ENCODE measurements at regions not wholly inside any gene's neighbourhood (a gene's known extent, or its start where the extent isn't known, plus 50 kb on each side); places are given as distances from the start of the nearest gene placed in this dataset.
A peak's percentile ranks its signal among the peaks of the same experiment; 100 is the strongest.
"Not testable (repeated sequence)": the region's sequence is repeated elsewhere in the genome, so short reads cannot be mapped to it uniquely, and the experiment has no call there.

DNA sequence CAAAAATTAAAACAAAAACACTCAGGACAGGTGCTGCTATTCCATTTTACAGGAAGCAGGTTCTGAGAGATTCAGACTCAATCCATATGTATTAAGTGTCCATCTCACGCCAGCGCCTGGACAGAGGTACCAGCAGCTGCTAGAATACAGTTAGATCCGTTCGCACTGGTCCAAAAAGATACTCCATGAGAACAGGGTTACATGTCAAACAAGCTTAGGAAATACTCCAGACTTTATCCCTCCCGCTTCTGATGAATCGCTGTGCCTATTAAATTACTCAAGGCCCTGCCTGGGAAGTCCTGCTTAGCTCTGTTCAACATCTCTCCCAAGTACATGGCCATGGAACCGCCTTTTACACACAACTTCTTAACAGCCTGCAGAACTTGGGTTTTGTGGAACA, 50.2 kb upstream of the SLC35C1 start:
- DNase-seq (ENCODE audit: low read depth in 2 of 2) = no peak

DNA sequence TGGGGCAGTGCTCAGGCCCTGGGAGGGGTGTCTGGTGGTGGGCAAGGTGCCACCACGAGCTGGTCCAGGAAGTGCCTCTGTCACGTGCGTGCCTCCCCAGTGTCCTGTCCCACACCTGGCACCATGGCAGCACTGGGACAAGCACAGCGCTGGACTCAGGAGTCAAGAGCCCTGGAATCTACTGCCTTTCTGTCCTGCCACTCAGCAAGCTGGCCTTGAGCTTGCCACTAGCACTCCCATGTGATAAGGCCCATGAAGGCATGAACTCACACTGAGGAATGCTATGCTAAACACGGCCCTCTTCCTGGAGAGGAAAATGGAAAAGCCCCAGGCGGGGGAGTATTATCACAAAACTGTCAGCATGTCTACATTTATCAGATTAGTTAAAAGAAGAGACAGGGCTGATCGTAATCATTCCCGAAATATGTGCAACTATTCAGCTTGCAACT, 50.7 kb upstream of the SLC35C1 start:
- peak in 1 of 2 donors; percentile 13 for DNase-seq (ENCODE audit: low read depth in 2 of 2)

DNA sequence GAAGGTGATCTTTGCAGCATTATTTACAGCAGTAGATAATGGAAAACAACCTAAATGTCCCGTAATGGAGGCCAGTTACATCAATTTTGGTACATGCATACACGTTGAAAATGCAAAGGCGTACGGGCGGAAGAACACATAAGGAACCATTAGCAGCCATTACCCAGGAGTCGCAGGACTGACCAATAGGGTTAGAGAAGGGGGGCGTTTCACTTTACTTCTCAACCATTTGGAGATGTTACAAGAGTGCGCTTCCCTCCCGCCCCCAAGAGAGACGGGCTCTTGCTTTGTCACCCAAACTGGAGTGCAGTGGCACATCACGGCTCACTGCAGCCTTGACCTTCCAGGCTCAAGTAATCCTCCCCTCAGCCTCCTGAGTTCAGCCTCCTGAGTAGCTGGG, 52.8 kb upstream of the SLC35C1 start:
- DNase-seq (ENCODE audit: low read depth in 2 of 2) = no peak

DNA sequence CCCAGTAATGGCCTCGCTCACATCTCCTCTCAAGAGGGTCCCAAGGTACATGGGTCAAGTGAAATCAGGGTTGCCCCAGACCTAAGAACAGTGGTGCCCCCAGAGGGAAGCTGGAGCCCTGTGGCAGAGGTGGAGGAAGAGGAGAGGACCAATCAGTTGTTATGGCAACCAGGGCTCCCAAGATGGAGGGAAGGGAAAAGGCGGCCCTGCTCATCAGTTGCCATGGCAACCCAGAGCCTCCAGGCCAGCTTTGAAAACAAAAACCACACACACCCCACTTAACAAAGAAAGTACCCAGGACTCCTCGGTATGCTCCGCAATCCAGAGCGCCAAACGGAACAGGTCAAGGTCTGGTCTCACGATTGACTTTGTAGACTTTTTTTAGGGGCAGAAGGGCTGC, 53.5 kb upstream of the SLC35C1 start:
- DNase-seq (ENCODE audit: low read depth in 2 of 2) = no peak

DNA sequence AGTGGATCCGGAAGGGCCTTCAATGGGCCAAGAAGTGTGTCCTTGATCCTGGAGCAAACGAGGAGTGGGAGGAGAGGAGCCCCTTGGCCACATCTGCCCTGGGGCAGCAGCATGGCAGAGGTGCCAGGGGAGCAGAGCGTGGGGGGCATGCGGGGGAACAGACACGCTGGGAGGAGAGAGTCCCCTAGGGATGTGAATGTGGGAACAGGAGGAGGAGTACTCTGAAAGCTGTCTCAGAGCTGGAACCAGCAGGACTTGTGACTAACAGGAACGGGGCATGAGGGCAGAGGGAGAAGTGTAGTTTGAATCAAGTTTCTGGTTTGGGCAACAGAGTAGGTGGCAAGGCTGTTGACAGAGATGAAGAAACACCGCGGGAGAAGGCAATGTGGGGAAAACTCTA, 54.5 kb upstream of the SLC35C1 start:
- no peak for DNase-seq (ENCODE audit: low read depth in 2 of 2)

DNA sequence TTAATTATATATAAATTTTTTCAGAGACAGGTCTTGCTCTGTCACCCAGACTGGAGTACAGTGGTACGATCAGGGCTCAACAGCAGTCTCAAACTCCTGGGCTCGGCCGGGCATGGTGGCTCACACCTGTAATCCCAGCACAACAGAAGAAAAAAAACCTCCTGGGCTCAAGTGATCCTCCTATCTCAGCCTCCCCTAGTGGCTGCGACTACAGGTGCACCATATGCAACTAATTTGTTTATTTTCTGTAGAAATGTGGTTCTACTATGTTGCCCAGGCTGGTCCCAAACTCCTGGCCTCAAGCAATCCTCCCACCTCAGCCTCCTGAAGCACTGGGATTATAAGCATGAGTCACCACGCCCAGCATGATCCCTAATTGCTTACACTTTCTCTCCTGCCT, 56.1 kb upstream of the SLC35C1 start:
- no peak for DNase-seq (ENCODE audit: low read depth in 2 of 2)

DNA sequence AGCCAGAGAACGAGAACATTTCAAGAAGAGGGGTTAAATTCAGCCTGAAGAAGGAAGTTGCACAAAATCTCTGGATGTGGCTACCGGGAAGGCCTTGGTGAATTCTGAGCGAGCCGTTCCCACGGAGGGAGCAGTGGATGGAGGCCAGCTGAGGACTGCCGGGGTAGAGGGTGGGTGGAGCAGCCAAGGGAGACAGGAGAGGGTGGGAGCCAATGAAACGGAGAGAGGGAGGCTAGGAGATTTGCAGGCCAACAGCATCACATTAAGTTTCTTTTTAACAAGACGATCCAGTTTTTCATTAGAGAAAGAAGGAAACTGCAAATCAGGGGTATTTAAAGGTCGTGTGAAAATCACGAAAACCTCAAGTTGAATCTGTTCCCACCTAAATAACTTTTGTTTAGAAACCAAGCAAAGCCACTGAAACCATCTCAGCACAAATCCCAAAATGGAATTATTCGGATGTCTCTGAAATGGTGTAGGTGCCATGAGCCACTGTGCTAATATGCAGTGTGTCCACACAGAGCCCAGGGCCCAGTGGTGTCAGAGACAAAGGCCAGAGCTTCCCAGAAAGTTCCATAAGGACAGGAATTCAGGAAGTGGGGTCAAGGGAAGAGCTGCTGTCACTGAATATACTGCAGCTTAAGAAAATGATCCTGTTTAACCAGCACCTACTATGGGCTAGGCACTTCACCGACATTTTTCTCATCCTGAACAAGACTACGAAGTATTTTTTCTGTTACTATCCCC, 59.7 kb upstream of the SLC35C1 start:
- no peak for DNase-seq (ENCODE audit: low read depth in 2 of 2)

DNA sequence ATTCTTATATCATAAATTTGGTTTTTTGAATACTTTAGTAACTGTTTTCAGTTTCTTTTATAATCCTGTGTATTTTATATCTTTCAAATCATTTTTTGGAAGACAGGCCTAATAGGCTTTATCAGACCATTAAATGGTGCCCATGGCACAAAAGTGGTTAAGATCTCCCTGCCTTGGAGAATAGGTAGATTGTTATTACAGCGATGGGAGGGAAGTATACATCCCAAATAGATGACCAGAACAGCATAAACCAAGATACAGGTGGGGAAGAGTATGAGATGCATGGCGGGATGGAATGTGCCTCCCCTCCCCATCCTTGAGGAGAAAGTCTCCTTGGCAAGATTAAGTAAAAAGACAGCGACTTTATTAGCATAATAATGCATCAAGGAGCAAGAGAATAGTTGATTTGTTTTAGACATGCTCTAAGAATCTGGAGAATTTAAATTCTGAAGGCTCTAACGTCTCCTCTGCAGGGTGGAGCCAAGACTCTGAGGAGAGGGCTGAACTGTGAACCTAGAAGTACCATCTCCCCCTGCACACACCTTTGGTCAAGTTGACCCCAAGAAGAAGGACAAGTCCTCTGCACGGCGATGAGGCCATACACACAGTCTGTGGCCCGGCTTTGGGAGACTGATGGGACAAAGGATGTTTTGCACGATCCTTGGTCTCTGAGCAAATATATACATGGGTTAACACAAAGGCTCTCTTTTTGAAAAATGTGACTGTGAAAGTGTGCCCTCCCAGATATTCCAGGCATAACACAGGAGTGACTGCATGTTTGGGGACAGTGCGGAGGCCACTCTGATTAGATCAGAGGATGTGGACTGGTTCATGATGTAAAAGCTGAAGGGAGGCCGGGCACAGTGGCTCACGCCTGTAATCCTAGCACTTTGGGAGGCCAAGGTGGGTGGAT, 61.1 kb upstream of the SLC35C1 start:
- DNase-seq (ENCODE audit: low read depth in 2 of 2) = no peak

DNA sequence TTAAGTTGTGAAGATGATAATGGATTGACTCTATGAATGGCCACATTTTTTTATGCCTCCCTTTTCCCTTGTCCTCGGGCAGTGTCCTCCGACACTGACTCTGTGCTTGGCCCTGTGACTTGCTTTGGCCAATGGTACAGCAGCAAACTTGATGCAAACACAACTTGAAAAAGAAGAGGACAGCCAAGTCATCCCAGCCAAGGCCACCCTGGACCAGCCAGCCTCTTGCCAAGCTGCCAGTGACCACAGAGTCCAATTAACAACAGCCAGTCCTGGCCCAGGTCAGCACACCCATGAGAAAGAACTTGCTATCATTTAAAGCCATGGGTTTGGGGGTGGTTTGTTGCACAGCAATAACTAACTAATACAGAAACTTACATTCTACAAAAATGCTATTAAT, 63.4 kb upstream of the SLC35C1 start:
- DNase-seq (ENCODE audit: low read depth in 2 of 2) = no peak

DNA sequence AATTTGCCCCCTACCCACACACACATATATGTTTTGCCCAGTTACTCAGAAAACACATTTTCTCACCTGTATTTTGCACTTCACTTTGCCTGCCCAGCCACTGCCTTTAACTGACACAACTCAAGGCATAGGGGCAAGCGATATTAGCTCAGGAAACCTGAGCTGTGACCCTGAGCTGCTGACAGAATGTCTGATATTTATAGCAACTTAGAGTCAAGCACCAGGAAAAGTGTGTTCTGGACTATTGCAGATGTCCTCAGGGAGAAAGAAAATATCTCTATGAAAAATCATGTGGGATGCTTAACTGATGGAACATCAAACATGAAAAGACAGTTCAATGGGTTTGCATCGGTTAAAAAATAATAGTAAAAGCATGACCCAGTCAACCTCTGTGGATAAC, 63.9 kb upstream of the SLC35C1 start:
- DNase-seq (ENCODE audit: low read depth in 2 of 2) = no peak

DNA sequence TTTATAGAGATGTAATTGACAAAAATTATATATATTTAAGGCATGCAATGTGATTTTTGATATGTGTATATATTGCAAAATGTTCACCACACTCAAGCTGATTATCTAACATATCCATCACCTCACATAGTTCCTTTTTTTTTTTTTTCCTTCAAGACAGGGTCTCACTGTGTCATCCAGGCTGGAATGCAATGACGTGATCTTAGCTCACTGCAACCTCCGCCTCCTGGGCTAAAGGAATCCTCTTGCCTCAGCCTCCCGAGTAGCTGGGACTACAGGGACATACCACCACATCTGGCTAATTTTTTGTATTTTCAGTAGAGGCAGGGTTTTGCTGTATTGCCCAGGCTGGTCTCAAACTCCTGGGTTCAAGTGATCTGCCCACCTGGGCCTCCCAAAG, 65.1 kb upstream of the SLC35C1 start:
- no peak for DNase-seq (ENCODE audit: low read depth in 2 of 2)

DNA sequence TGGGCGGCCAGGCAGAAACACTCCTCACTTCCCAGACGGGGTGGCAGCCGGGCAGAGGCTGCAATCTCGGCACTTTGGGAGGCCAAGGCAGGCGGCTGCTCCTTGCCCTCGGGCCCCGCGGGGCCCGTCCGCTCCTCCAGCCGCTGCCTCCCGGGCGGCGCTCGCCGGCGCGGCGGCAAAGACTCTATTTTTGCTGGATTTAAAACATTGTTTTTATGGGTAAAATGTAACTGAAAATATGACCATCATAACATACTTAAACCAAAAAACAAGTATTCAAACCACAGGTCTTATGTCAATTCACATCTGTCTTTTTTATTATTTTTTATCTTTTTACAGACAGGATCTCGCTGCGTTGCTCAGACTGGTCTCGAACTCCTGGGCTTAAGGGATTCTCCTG, 65.9 kb upstream of the SLC35C1 start:
- not testable (repeated sequence) for DNase-seq (ENCODE audit: low read depth in 2 of 2)

DNA sequence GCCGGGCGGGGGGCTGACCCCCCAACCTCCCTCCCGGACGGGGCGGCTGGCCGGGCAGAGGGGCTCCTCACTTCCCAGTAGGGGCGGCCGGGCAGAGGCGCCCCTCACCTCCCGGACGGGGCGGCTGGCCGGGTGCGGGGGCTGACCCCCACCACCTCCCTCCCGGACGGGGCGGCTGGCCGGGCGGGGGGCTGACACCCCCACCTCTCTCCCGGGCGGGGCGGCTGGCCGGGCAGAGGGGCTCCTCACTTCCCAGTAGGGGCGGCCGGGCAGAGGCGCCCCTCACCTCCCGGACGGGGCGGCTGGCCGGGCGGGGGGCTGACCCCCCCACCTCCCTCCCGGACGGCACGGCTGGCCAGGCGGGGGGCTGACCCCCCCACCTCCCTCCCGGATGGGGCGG, 66.8 kb upstream of the SLC35C1 start:
- not testable (repeated sequence) for DNase-seq (ENCODE audit: low read depth in 2 of 2)

DNA sequence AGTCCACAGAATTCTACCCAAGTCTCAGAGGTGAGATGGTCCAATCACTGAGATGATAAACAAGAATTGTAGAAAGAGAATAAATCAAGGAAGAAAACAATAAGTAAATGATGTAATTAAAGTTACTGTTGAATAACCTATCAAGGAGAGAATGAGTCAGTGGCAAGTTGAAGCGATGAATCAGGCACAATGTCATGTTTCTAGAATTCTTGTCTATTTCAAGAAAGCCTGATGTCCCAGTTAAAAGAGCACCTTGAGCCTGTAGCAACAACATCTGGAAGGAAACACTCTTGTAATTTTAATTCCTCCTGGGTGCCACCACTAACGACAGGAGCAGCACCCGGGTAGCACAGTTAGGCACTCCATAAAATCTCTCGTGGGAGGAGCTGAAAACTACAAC, 67.9 kb upstream of the SLC35C1 start:
- no peak for DNase-seq (ENCODE audit: low read depth in 2 of 2)

DNA sequence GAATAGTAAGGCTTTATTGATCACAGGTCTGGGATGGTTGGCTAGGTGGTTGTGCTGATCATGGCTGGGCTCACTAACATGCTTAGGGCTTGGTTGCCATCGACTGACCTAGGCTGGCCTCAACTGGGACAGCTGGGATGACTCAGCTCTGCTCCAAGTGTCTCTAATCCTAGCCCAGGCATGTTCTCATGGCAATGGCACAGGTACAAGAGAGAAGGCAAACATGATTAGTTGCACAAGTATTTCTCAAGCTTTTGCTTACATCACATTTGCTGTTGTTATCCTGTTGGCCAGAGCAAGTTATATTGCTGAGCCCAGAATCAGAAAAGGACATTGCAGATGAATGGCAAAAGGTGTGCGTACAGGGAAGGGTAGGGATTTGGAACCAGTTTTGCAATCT, 68.5 kb upstream of the SLC35C1 start:
- no peak for DNase-seq (ENCODE audit: low read depth in 2 of 2)

DNA sequence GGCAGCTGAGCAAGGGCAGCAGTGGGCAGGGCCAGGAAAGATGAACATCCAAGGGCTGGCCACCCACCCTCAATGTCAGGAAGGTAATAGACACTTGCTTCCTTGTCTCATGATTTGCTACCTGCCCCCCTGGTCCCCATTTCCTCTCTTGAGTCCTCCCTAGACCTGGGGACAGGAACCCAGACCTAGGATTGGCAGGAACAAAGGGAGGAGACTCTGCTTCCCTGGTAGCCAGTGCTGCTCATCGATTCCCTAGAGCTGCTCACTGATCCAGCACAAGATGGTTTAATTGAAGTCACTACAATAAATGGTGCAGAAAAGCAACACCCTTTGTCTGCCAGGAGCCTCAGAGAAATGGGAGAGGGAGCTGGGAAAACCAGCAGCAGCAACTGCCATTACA, 67.8 kb upstream of the CHST1 start:
- DNase-seq (ENCODE audit: low read depth in 2 of 2) = no peak

DNA sequence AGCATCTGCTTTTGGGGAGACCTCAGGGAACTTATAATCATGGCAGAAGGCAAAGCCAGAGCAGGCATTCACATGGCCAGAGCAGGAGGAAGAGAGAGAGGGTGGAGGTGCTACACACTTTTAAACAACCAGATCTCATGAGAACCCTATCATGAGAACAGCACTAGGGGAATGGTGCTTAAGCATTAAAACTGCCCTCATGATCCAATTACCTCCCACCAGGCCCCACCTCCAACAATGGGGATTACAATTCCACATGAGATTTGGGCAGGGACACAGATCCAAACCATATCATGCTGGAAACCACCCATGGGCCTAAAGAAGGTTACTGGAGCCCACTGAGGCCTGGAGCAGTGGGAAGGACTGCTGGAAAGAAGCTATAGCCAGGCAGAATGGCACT, 66.9 kb upstream of the CHST1 start:
- DNase-seq (ENCODE audit: low read depth in 2 of 2) = no peak

DNA sequence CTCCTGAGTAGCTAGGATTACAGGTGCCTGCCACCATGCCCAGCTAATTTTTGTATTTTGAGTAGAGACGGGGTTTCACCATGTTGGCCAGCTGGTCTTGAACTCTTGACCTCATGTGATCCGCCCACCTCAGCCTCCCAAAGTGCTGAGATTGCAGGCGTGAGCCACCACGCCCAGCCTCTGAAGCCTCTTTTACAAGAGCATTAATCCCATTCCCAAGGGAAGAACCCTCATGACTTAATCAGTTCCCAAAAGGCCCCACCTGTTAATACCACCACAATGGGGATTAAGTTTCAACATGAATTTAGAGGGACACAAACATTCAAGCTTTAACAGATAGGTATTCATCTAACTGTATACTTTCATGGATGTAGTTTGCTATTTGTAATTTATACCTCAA, 65.7 kb upstream of the CHST1 start:
- DNase-seq (ENCODE audit: low read depth in 2 of 2) = not testable (repeated sequence)

DNA sequence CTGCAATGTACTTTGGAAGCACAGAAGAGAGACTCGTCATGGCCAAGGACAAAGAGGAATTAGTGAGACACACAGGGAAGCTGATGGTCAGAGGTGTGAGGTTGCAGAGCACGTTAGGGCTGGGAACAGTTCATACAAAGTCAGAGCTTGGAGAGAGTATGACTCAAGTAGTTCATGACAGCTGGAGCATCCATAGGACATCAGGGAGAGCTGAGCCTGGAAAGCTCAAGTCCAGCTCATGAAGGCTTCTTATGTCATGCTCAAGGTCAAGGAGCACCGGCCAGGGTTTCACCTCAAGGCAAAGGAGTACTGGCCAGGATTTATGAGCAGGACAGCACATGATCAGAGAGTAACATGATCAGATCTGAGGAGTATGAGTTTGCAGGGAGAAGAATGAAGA, 64.6 kb upstream of the CHST1 start:
- no peak for DNase-seq (ENCODE audit: low read depth in 2 of 2)

DNA sequence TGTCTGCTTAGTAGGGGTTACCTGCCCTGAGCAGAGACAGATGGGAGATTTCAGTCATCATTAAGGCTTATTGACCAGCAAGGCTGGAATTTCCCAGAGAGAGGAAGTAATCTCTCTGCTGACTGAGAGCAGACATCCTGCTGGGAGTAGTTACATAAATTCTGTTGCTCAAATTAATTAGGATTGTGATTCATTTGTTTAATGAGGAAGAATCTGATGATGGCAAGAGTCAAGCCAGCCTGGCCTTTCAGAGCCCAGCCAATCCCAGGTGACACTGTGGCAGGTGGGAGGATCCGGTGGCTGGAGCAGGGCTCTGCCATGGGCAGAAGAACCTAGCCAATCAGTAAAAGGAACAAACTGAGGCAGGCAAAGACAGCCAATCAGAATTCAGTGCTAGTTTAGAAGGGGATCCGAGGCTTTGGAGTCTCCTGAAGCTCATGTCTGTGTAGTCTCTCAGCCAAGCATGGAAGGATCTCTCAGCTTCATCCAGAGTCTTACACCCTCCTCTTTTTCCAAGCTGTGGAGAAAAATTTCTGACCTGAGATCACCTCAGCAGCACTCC, 61.2 kb upstream of the CHST1 start:
- DNase-seq (ENCODE audit: low read depth in 2 of 2) = no peak

DNA sequence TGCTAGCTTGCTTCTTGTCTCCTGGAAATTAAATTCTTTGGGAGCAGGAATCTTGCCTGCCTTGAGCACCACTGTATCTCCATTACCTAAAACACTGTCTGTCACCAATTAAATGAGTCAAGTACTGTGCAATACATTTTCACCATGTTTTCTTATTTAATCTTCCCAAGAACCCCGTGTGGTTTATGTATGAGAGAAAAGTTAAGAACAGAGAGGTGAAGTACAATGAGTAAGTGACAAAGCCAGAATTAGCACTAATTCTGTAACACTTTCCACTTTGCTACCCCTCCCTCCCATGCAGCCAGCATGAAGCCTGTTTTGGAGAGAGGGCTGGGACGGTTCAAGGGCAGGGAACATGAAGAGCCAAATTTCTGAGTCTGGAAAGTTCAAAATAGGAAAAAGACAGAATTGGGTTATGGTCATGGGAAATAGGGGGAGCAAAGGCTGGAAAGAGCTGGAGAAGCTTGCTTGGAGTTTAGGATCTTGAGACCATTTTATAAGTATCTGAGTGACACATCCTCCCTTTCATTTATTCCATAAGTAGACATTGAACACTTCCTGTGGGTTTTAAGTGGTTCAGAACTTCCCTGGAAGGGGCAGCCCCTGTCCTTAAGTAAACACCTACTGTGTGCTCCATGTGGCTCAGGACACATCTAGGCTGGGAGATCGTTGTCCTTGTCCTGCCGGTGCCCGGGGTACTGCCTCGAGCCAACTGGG, 60.5 kb upstream of the CHST1 start:
- no peak for DNase-seq (ENCODE audit: low read depth in 2 of 2)

DNA sequence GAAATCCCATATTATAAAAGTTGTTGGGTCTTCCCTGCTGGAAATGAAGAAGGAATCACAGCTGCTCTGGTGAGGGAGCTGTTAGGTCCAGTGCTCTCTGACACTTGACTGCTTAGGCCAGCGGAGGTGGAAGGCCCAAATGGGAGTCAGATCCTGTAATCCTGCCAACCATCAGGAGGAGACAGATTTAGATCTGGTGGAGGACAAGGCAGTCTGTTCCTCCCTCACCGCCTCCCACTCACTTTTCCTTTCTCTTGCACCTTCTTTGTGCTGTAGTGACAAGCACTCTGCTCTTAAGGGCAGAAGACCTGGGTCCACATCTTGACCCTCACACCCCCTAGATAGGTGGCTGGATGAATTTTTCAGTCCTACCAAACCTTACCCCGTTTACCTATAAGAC, 59.7 kb upstream of the CHST1 start:
- no peak for DNase-seq (ENCODE audit: low read depth in 2 of 2)

Data from lung microvascular endothelial cell (primary cell).